KMS-11 (cell line): ENCODE measurements at regions not wholly inside any gene's neighbourhood (a gene's known extent, or its start where the extent isn't known, plus 50 kb on each side); places are given as distances from the start of the nearest gene placed in this dataset.

Experiments used
- H2AFZ ChIP-seq: fragments of 200-600 bp; sonication (generic); 2 replicates; pipeline ENCODE4 v1.6.1; 2016; ENCODE audit warnings: antibody characterized with exemption, mixed run types, low read depth
- H3K27ac ChIP-seq: fragments of 200-600 bp; sonication (generic); 2 replicates; pipeline ENCODE4 v1.6.1; 2016; ENCODE audit warnings: mild to moderate bottlenecking, mixed run types
- H3K27me3 ChIP-seq: fragments of 200-600 bp; sonication (generic); 2 replicates; pipeline ENCODE4 v1.6.1; 2017; ENCODE audit warnings: mild to moderate bottlenecking, low read depth, mixed run types, moderate library complexity; ENCODE audit not compliant: insufficient read depth
- H3K36me3 ChIP-seq: fragments of 200-600 bp; sonication (generic); 2 replicates; pipeline ENCODE4 v1.6.1; 2017; ENCODE audit warnings: mild to moderate bottlenecking, mixed run types; ENCODE audit not compliant: insufficient read depth
- H3K4me1 ChIP-seq: fragments of 200-600 bp; sonication (generic); 2 replicates; pipeline ENCODE4 v1.6.1; 2016; ENCODE audit warnings: mild to moderate bottlenecking, low read depth, mixed run types; ENCODE audit not compliant: poor library complexity, severe bottlenecking
- H3K4me2 ChIP-seq: fragments of 200-600 bp; sonication (generic); 2 replicates; pipeline ENCODE4 v1.7.0; 2016; ENCODE audit warnings: mild to moderate bottlenecking, mixed run types
- H3K4me3 ChIP-seq: fragments of 200-600 bp; sonication (generic); IDR thresholded peaks from 2 replicates; pipeline ENCODE4 v1.6.1; 2017; ENCODE audit warnings: low read depth, low read length, mixed read lengths; ENCODE audit not compliant: insufficient read depth
- H3K79me2 ChIP-seq: fragments of 200-600 bp; sonication (generic); 2 replicates; pipeline ENCODE4 v1.6.1; 2016; ENCODE audit warnings: low read depth, mixed run types; ENCODE audit not compliant: insufficient read depth
- H3K9ac ChIP-seq: fragments of 200-600 bp; sonication (generic); 2 replicates; pipeline ENCODE4 v1.6.1; 2016; ENCODE audit warnings: mild to moderate bottlenecking, mixed run types
- H4K20me1 ChIP-seq: fragments of 200-600 bp; sonication (generic); 2 replicates; pipeline ENCODE4 v1.6.1; 2016; ENCODE audit warnings: mild to moderate bottlenecking, mixed run types; ENCODE audit not compliant: insufficient read depth
- TF ChIP-seq, protein P1 (sequence below): fragments of 200-600 bp; sonication (generic); conservative IDR thresholded peaks from 2 replicates; pipeline ENCODE4 v1.6.1; 2017; ENCODE audit warnings: low read depth, mild to moderate bottlenecking, antibody characterized with exemption, low read length, moderate library complexity, mixed read lengths

GRCh38 chr15:29891096-29891457 is 68.8 kb upstream of the TJP1 start:
- H3K79me2 ChIP-seq = no peaks in the 10 kb centered on the region
- no peaks in the 10 kb centered on the region for H3K4me1 ChIP-seq
- no peak overlapping the region for H3K27ac ChIP-seq
- no peak overlapping the region for H3K4me2 ChIP-seq
- H3K4me3 ChIP-seq = no peak overlapping the region
- H3K9ac ChIP-seq = no peak overlapping the region
- no peaks in the 10 kb centered on the region for H3K36me3 ChIP-seq
- TF ChIP-seq, protein P1, sequence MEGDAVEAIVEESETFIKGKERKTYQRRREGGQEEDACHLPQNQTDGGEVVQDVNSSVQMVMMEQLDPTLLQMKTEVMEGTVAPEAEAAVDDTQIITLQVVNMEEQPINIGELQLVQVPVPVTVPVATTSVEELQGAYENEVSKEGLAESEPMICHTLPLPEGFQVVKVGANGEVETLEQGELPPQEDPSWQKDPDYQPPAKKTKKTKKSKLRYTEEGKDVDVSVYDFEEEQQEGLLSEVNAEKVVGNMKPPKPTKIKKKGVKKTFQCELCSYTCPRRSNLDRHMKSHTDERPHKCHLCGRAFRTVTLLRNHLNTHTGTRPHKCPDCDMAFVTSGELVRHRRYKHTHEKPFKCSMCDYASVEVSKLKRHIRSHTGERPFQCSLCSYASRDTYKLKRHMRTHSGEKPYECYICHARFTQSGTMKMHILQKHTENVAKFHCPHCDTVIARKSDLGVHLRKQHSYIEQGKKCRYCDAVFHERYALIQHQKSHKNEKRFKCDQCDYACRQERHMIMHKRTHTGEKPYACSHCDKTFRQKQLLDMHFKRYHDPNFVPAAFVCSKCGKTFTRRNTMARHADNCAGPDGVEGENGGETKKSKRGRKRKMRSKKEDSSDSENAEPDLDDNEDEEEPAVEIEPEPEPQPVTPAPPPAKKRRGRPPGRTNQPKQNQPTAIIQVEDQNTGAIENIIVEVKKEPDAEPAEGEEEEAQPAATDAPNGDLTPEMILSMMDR = no peak
- no peaks in the 10 kb centered on the region for H4K20me1 ChIP-seq
- no peaks in the 10 kb centered on the region for H3K27me3 ChIP-seq
- H2AFZ ChIP-seq = no peak overlapping the region

DNA sequence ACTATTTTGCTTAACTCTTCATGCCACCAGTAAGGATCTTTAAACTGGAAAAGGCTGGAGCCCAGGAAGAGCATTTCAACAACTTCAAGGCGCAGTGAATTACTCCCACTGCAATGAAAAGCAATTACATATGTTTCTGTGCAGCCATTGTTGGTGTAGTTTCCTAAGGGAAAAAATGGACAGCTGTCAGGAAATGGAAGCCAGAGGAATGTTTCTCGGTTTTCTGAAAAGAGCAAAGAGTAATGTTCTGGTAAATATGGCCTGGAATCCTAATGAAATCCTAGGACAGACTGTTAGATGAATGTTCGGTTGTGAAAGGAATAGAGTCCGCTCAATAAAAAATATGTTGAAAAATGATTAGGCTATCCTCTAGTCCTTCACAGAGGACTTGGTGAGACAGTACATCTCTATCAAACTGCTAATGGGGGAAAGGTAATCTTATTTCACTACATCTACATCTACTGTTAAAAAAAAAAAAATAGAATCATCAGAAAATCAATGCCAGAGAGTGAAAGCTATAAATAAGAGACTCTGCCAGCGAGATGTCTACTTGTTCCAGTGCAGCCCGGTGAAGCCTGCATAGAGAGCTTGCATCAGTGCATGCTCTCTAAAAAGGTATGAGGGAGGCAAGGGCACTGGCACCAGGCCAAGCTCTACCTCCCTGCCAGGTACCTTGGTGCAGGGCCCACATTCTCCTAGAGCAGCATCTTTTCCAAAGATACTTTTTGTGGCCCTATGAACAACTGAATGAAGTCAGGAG is 68.2 kb upstream of the TJP1 start:
- H3K27me3 ChIP-seq = no peaks in the 10 kb centered on the region
- no peak overlapping the region for H3K4me3 ChIP-seq
- H3K4me2 ChIP-seq = no peak overlapping the region
- H2AFZ ChIP-seq = no peak overlapping the region
- no peaks in the 10 kb centered on the region for H3K36me3 ChIP-seq
- H4K20me1 ChIP-seq = no peaks in the 10 kb centered on the region
- H3K9ac ChIP-seq = no peak overlapping the region
- H3K79me2 ChIP-seq = no peaks in the 10 kb centered on the region
- TF ChIP-seq, protein P1 = no peak
- H3K27ac ChIP-seq = no peak overlapping the region
- no peaks in the 10 kb centered on the region for H3K4me1 ChIP-seq

DNA sequence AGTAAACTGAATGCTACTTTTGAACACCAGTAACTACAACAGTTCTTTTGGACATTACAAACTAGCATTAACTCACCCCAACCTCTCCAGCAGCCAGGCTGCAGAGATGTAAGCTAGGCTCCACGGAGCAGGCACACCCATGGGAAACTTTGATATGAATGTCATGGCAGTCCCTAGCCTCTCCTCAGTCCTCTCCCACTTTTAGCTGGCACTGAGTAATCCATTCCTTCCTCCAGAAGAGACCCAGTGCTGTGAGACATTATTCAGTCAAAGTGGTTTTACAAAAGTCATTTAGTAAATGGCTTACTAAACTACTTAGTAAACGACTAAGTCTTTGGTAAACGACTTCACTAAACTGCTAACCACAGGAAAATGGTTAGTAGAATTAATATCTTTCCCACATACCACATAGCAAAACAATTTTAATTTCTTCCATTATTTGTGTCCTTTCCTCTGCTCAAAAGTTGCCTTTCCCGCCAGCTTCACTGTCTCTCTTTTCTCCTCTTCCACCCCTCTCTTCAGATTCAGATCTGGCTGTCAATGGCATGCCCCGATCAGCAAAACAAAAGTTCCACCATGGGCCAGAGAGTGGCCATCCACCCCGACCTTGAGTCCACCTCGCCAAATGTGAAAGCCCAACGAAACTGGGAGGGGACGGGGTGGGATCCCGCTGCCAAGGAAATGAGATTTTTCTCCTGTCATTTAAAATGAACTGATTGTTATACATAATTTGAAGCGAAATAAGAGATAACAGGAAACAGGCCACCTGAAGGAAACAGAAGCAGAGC is 67.5 kb upstream of the TJP1 start:
- no peaks in the 10 kb centered on the region for H3K4me1 ChIP-seq
- H3K4me2 ChIP-seq = no peak overlapping the region
- no peaks in the 10 kb centered on the region for H3K27me3 ChIP-seq
- TF ChIP-seq, protein P1 = no peak
- H2AFZ ChIP-seq = no peak overlapping the region
- no peak overlapping the region for H3K27ac ChIP-seq
- no peak overlapping the region for H3K4me3 ChIP-seq
- H3K79me2 ChIP-seq = no peaks in the 10 kb centered on the region
- H4K20me1 ChIP-seq = no peaks in the 10 kb centered on the region
- H3K9ac ChIP-seq = no peak overlapping the region
- H3K36me3 ChIP-seq = no peaks in the 10 kb centered on the region

DNA sequence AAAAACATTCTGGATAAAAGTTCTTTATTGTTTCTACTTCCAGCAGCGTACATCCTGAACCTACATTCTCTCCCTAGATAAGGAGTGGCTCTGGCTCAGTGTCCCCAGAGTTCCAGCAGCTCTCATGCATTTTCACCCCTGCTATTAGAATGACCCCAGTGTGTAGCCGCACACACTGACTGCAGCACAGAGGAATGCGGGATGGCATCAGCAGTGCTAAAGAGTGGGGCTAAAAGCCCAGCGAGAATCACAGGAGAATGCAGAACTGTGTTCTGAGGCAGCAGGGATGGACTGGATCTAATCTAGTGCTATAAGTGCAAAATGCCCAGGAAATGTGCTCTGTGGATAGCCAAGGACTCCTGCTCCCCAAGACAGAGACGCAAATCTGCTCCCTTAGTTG is 66.4 kb upstream of the TJP1 start:
- H3K4me1 ChIP-seq = no peaks in the 10 kb centered on the region
- H3K9ac ChIP-seq = no peak overlapping the region
- H3K27me3 ChIP-seq = no peaks in the 10 kb centered on the region
- no peaks in the 10 kb centered on the region for H3K79me2 ChIP-seq
- no peak overlapping the region for H3K4me3 ChIP-seq
- no peak overlapping the region for H3K4me2 ChIP-seq
- no peaks in the 10 kb centered on the region for H4K20me1 ChIP-seq
- TF ChIP-seq, protein P1 = no peak
- no peak overlapping the region for H3K27ac ChIP-seq
- no peaks in the 10 kb centered on the region for H3K36me3 ChIP-seq
- no peak overlapping the region for H2AFZ ChIP-seq
